HFFc6 (cell line): ENCODE measurements at regions not wholly inside any gene's neighbourhood (a gene's known extent, or its start where the extent isn't known, plus 50 kb on each side); places are given as distances from the start of the nearest gene placed in this dataset.
A peak's percentile ranks its signal among the peaks of the same experiment; 100 is the strongest.

ENCODE experiments used
- DNase-seq: peaks from one replicate; pipeline ENCODE4 v3.0.0-alpha.2; 2018
- H3K27ac Mint-ChIP-seq: 2 replicates; pipeline ENCODE4 v1.8.0; 2020; ENCODE audit warnings: mild to moderate bottlenecking, mixed read lengths
- H3K27me3 Mint-ChIP-seq: 2 replicates; pipeline ENCODE4 v1.8.0; 2021; ENCODE audit warnings: mild to moderate bottlenecking, moderate library complexity, mixed read lengths; ENCODE audit not compliant: insufficient read depth
- H3K36me3 Mint-ChIP-seq: 2 replicates; pipeline ENCODE4 v1.8.0; 2021; ENCODE audit warnings: low read depth, mixed read lengths
- H3K4me1 Mint-ChIP-seq: 2 replicates; pipeline ENCODE4 v1.8.0; 2020; ENCODE audit warnings: low read depth, mixed read lengths
- H3K4me3 Mint-ChIP-seq: 2 replicates; pipeline ENCODE4 v1.8.0; 2020; ENCODE audit warnings: mild to moderate bottlenecking, moderate library complexity, mixed read lengths
- H3K9me3 Mint-ChIP-seq: 2 replicates; pipeline ENCODE4 v1.8.0; 2020; ENCODE audit warnings: mild to moderate bottlenecking, mixed read lengths
- TF ChIP-seq, protein P1 (sequence below): fragments of 200-600 bp; sonication (generic); IDR thresholded peaks from 2 replicates; pipeline ENCODE4 v1.5.0; 2021; ENCODE audit warnings: antibody characterized with exemption, mild to moderate bottlenecking

GRCh38 chr10:30737931-30738391 is 108.4 kb upstream of the LYZL2 start:
- Mint-ChIP-seq H3K4me3 (no peak overlapping the region), H3K9me3 (no peaks in the 10 kb centered on the region), H3K27me3 (no peaks in the 10 kb centered on the region; the same call in 1 of the 2 replicates), H3K4me1 (peaks cover 14% of the 10 kb centered on the region), H3K27ac (peak overlapping the region; percentile 99), H3K36me3 (no peaks in the 10 kb centered on the region)
- TF ChIP-seq, protein P1, sequence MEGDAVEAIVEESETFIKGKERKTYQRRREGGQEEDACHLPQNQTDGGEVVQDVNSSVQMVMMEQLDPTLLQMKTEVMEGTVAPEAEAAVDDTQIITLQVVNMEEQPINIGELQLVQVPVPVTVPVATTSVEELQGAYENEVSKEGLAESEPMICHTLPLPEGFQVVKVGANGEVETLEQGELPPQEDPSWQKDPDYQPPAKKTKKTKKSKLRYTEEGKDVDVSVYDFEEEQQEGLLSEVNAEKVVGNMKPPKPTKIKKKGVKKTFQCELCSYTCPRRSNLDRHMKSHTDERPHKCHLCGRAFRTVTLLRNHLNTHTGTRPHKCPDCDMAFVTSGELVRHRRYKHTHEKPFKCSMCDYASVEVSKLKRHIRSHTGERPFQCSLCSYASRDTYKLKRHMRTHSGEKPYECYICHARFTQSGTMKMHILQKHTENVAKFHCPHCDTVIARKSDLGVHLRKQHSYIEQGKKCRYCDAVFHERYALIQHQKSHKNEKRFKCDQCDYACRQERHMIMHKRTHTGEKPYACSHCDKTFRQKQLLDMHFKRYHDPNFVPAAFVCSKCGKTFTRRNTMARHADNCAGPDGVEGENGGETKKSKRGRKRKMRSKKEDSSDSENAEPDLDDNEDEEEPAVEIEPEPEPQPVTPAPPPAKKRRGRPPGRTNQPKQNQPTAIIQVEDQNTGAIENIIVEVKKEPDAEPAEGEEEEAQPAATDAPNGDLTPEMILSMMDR, result no peak
- no peak for DNase-seq

GRCh38 chr10:30736685-30737232 is 107.2 kb upstream of the LYZL2 start:
- DNase-seq, result peak; percentile 100
- Mint-ChIP-seq H3K4me1 (peaks cover 14% of the 10 kb centered on the region), H3K36me3 (0 out of 2 replicates have a peak, but pooled peaks cover 4% of the 10 kb centered on the region), H3K27ac (peak overlapping the region; percentile 99), H3K4me3 (peak overlapping the region; percentile 57), H3K27me3 (no peaks in the 10 kb centered on the region; the same call in none of the 2 replicates), H3K9me3 (no peaks in the 10 kb centered on the region)
- TF ChIP-seq, protein P1, result no peak

- Mint-ChIP-seq H3K4me3 (no peak overlapping the region), H3K9me3 (peaks cover 7% of the 10 kb centered on the region; the same call in 1 of the 2 replicates), H3K27me3 (no peaks in the 10 kb centered on the region; the same call in none of the 2 replicates), H3K27ac (peak overlapping the region; percentile 79), H3K36me3 (peaks cover 13% of the 10 kb centered on the region; the same call in 1 of the 2 replicates), H3K4me1 (peaks cover 14% of the 10 kb centered on the region)
- no peak for DNase-seq
- TF ChIP-seq, protein P1, result no peak
Observed at GRCh38 chr10:30734901-30735300, 105.3 kb upstream of the LYZL2 start.

DNA sequence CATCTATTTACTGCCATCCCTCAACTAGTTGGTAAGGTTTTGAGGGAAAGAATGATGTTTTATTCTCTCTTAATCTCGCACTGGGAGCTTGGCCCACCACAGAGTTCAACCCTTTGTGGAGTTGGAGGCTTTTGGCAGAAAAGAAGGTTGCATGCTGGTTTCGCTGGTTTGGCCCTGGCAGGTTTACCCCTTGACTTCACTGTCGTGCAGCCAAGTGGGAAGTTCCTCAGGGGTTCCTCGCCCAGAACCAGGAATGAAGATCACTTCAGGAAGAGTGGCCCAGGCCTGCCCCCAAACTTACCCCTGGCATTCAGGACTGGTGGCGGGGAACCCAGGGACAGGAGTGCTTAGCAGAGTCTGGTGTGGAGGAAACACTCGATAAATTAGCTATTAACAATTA is 103.1 kb upstream of the LYZL2 start:
- Mint-ChIP-seq H3K4me3 (no peak overlapping the region), H3K9me3 (peaks cover 7% of the 10 kb centered on the region; the same call in 1 of the 2 replicates), H3K36me3 (peaks cover 13% of the 10 kb centered on the region; the same call in 1 of the 2 replicates), H3K27ac (no peak overlapping the region), H3K4me1 (peaks cover 14% of the 10 kb centered on the region), H3K27me3 (no peaks in the 10 kb centered on the region; the same call in none of the 2 replicates)
- TF ChIP-seq, protein P1, result no peak
- no peak for DNase-seq

GRCh38 chr10:30731963-30732362 is 102.4 kb upstream of the LYZL2 start:
- Mint-ChIP-seq H3K36me3 (peaks cover 13% of the 10 kb centered on the region; the same call in 1 of the 2 replicates), H3K27ac (no peak overlapping the region), H3K4me3 (no peak overlapping the region), H3K4me1 (peaks cover 9% of the 10 kb centered on the region), H3K27me3 (no peaks in the 10 kb centered on the region; the same call in none of the 2 replicates), H3K9me3 (peaks cover 7% of the 10 kb centered on the region; the same call in 1 of the 2 replicates)
- TF ChIP-seq, protein P1, result no peak
- DNase-seq, result no peak
